GM18526 (cell line): ENCODE measurements at regions not wholly inside any gene's neighbourhood (a gene's known extent, or its start where the extent isn't known, plus 50 kb on each side); places are given as distances from the start of the nearest gene placed in this dataset.

Experiments
- POLR2A ChIP-seq: IDR thresholded peaks from 3 replicates; pipeline ENCODE4 v1.6.1; 2011; ENCODE audit not compliant: insufficient read length; ENCODE audit errors: extremely low read depth

DNA sequence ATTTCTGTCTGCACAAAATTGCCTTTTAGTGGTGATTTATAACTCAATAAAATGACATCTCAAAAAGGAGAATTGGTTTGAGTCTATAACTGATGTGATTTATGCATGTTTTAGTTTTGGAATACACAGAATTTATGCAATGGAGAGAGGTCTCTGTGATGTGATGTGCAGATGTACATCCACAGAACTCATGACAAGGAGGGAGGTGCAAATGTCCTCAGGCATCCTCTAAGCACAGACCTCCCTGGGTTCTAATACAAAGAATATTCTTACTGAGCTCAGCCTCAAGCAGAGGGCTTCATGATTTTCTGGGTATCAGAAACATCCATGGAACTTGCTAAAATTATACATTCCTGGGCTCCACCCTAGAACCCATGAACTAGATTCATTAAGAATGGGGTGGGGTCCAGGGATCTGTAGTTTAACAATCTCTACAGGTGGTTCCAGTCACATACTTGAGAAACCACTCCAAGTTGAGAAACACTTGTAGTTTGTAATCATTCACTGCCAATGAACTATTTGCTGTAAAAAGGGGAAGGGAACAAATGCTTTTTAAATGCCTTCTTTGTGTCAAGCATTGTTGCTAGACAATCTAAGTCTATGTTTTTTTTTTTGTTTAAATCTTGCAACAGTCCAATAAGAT, 60.2 kb upstream of the NEDD9 start:
- no peak for TF ChIP-seq POLR2A

- no peak for TF ChIP-seq POLR2A
These were observed 59.6 kb upstream of the NEDD9 start for GRCh38 chr6:11292091-11292490.

DNA sequence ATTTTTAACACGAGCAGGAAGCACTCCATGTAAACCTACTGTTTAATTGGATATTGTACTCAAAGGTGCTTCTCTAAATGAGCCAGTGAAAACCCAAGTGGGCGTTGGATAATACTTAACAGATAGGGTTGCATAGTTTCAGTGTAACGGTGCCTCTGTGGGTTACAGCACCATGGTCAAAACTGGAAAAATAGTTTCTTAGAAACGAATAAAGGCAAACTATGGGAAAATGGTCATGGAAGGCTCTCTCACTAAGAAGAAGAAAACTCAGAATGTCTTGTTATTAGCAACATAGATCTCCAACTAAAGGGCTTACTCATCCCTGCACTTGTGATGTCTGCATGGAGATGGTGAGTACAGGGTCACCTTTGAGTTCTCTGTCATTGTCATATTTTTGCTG, 59.1 kb upstream of the NEDD9 start:
- no peak for TF ChIP-seq POLR2A

GRCh38 chr6:11290027-11290426, 57.6 kb upstream of the NEDD9 start:
- TF ChIP-seq POLR2A = no peak

- TF ChIP-seq POLR2A = no peak
These were observed 55.6 kb upstream of the NEDD9 start for GRCh38 chr6:11288065-11288464.

GRCh38 chr6:11284996-11285395, 52.5 kb upstream of the NEDD9 start:
- no peak for TF ChIP-seq POLR2A

GRCh38 chr6:11283629-11284028, 51.2 kb upstream of the NEDD9 start:
- no peak for TF ChIP-seq POLR2A

DNA sequence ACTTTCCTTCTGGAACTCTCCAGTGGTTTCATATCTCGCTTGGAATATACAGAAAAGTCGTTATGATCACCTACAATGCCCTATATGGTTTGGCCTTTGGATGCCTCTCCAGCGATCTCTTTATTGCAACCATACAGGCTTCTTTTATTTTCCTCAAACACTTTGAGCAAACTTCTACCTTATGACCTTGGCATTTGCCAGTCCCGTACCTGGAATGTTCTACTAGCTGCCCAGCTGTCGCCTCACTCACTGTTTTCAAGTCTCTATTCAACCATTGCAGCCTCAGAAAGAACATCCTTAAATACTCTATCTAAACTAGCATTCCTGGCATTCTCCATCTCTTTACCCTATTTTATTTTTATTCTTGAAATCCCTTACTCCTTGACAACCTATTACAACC, 50.4 kb upstream of the NEDD9 start:
- TF ChIP-seq POLR2A = no peak
